GM04504 (cell line): ENCODE measurements at regions not wholly inside any gene's neighbourhood (a gene's known extent, or its start where the extent isn't known, plus 50 kb on each side); places are given as distances from the start of the nearest gene placed in this dataset.
"Not testable (repeated sequence)": the region's sequence is repeated elsewhere in the genome, so short reads cannot be mapped to it uniquely, and the experiment has no call there.

Experiments used
- DNase-seq: peaks from one replicate; pipeline ENCODE4 v3.0.0-alpha.2; 2012; ENCODE audit warnings: low read depth

- not testable (repeated sequence) for DNase-seq
Observed at GRCh38 chr5:21482983-21483650, 1370.0 kb downstream of the CDH12 start.

GRCh38 chr5:21482522-21482921 lies 1370.6 kb downstream of the CDH12 start:
- DNase-seq, result not testable (repeated sequence)

GRCh38 chr5:21481320-21482270 lies 1371.5 kb downstream of the CDH12 start:
- DNase-seq, result not testable (repeated sequence)

GRCh38 chr5:21480054-21480453 lies 1373.1 kb downstream of the CDH12 start:
- not testable (repeated sequence) for DNase-seq

GRCh38 chr5:21473981-21474380 lies 1379.2 kb downstream of the CDH12 start:
- DNase-seq, result not testable (repeated sequence)

GRCh38 chr5:21473436-21473835 lies 1379.7 kb downstream of the CDH12 start:
- DNase-seq, result not testable (repeated sequence)

- not testable (repeated sequence) for DNase-seq
Observed at GRCh38 chr5:21471691-21472090, 1381.5 kb downstream of the CDH12 start.

- DNase-seq, result not testable (repeated sequence)
Observed at GRCh38 chr5:21469523-21470101, 1383.5 kb downstream of the CDH12 start.

- DNase-seq, result not testable (repeated sequence)
Observed at GRCh38 chr5:21467544-21467943, 1385.6 kb downstream of the CDH12 start.

- DNase-seq, result not testable (repeated sequence)
Observed at GRCh38 chr5:21459744-21460073, 1393.4 kb downstream of the CDH12 start.

GRCh38 chr5:21452449-21452848 lies 1400.7 kb downstream of the CDH12 start:
- no peak for DNase-seq

GRCh38 chr5:21432646-21433045 lies 1420.5 kb downstream of the CDH12 start:
- DNase-seq, result no peak

GRCh38 chr5:21424907-21425306 lies 1428.2 kb downstream of the CDH12 start:
- no peak for DNase-seq

GRCh38 chr5:21419383-21419782 lies 1431.4 kb upstream of the CDH18 start:
- DNase-seq, result no peak

- DNase-seq, result not testable (repeated sequence)
Observed at GRCh38 chr5:21402089-21402488, 1414.1 kb upstream of the CDH18 start.

GRCh38 chr5:21398511-21398910 lies 1410.5 kb upstream of the CDH18 start:
- DNase-seq, result no peak

- no peak for DNase-seq
Observed at GRCh38 chr5:21397693-21398092, 1409.7 kb upstream of the CDH18 start.

- no peak for DNase-seq
Observed at GRCh38 chr5:21391506-21391905, 1403.5 kb upstream of the CDH18 start.

- DNase-seq, result not testable (repeated sequence)
Observed at GRCh38 chr5:21360754-21361153, 1372.8 kb upstream of the CDH18 start.

- not testable (repeated sequence) for DNase-seq
Observed at GRCh38 chr5:21341948-21342261, 1353.9 kb upstream of the CDH18 start.

GRCh38 chr5:21341203-21341947 lies 1353.4 kb upstream of the CDH18 start:
- DNase-seq, result not testable (repeated sequence)

- not testable (repeated sequence) for DNase-seq
Observed at GRCh38 chr5:21340233-21340632, 1352.2 kb upstream of the CDH18 start.
